ENCODE measurements at regions not wholly inside any gene's neighbourhood (a gene's known extent, or its start where the extent isn't known, plus 50 kb on each side); places are given as distances from the start of the nearest gene placed in this dataset.
"Not testable (repeated sequence)": the region's sequence is repeated elsewhere in the genome, so short reads cannot be mapped to it uniquely, and the experiment has no call there.

DNA sequence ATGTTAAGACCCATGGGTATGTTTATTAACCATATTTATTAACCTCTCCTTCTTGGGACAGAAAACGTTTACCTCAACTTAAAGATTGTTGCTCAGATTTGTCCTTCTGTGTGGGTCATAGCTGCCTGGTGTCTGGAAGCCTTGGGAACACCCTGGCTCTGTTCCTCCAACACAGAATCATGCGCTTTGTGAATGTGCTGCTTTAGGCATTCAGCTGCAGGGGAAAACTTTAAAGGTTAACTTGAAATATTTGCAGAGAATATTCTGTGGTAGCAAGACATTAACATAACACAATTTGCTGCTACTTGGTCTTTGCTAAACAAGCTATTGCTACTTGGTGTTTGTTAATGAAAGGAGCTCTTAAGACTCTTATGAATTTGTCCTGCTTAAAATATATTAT lies 50.5 kb upstream of the THOC3 start:
- H3K4me3 ChIP-seq; ATAC-seq; H3K4me1 ChIP-seq; H3K27me3 ChIP-seq (ENCODE audit: insufficient read depth in 3 of 3, low read length in 2 of 3); H3K27ac ChIP-seq; H3K36me3 ChIP-seq (ENCODE audit: insufficient read depth in 1 of 2, low read depth in 1 of 2); DNase-seq; intact Hi-C loops (cut with DNase I); H3K9me3 ChIP-seq: not testable (repeated sequence)
- no CpG with 5 or more reads among the region's 2 CpGs for WGBS, 3 donors

DNA sequence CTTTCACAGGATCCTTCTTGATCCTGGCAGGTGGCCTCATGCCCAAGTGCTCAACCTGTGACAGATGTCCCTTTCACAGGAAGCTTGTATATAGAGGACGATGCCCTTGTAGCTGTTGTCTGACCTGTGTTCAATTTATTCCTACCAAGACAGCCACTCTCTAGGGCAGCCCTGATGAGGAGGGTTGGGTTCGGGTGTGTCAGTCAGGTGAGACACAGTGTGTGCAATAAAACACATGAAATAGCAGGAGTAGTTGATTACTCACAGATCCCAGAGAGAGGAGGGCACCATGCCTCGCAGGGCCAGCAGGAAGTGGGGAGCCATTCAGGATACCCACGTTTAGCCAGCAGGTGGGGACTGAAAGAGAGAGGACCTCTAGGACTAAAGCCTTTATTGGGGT lies 52.7 kb upstream of the THOC3 start:
- DNase-seq; intact Hi-C loops (cut with DNase I); ATAC-seq; H3K36me3 ChIP-seq (ENCODE audit: insufficient read depth in 1 of 2, low read depth in 1 of 2); H3K4me3 ChIP-seq; H3K27me3 ChIP-seq (ENCODE audit: insufficient read depth in 3 of 3, low read length in 2 of 3); H3K27ac ChIP-seq; H3K9me3 ChIP-seq; H3K4me1 ChIP-seq: not testable (repeated sequence)
- 81 to 94% (median 83%) methylated on average over 1 of the region's 4 CpGs for WGBS, 3 donors

DNA sequence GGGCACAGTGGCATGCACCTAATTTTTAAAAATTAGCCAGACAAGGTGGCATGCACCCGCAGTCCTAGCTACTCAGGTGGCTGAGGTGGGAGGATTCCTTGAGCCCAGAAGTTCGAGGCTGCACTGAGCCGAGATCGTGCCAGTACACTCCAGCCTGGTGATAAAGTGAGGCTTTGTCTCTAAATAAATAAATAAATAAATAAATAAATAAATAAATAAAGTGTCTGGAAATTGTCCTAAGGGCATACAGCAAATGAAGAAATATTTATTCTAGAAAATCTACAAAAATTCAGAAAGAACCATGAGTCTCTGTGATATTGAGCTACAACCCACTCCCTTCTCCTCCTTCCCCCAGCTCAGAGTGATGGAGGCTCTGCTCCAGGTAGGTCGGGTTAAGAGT lies 55.4 kb upstream of the THOC3 start:
- H3K36me3 ChIP-seq (ENCODE audit: insufficient read depth in 1 of 2, low read depth in 1 of 2); H3K4me1 ChIP-seq; intact Hi-C loops (cut with DNase I); H3K9me3 ChIP-seq; H3K27me3 ChIP-seq (ENCODE audit: insufficient read depth in 3 of 3, low read length in 2 of 3); H3K4me3 ChIP-seq; H3K27ac ChIP-seq; ATAC-seq; DNase-seq: not testable (repeated sequence)
- WGBS, 3 donors, result 84 to 86% (median 85%) methylated on average over 3 to 4 of the region's 5 CpGs

DNA sequence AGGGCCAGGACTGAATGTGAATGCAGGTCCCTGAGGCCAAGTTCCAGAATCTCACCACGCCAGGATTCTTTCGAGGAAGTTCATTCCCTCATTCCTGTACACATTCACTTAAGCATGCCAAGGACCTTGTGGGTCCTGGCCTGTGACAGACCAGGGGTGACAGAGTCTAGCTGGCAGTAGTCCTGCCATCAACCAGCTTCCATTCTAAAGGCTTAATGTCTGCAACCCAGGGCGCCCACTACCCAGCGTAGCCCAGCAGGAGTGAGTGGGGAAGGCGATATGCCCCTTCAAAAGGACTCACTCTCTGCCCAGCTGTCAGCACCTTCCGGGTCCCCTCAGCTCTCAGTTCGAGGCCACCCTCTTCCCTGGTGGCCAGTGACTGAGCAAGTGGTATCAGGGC lies 61.3 kb upstream of the THOC3 start:
- H3K4me3 ChIP-seq; H3K4me1 ChIP-seq; intact Hi-C loops (cut with DNase I); DNase-seq; H3K9me3 ChIP-seq; H3K27me3 ChIP-seq (ENCODE audit: insufficient read depth in 3 of 3, low read length in 2 of 3); H3K36me3 ChIP-seq (ENCODE audit: insufficient read depth in 1 of 2, low read depth in 1 of 2); H3K27ac ChIP-seq; ATAC-seq: not testable (repeated sequence)
- WGBS, 3 donors, result 85 to 92% (median 88%) methylated on average over 4 of the region's 7 CpGs

DNA sequence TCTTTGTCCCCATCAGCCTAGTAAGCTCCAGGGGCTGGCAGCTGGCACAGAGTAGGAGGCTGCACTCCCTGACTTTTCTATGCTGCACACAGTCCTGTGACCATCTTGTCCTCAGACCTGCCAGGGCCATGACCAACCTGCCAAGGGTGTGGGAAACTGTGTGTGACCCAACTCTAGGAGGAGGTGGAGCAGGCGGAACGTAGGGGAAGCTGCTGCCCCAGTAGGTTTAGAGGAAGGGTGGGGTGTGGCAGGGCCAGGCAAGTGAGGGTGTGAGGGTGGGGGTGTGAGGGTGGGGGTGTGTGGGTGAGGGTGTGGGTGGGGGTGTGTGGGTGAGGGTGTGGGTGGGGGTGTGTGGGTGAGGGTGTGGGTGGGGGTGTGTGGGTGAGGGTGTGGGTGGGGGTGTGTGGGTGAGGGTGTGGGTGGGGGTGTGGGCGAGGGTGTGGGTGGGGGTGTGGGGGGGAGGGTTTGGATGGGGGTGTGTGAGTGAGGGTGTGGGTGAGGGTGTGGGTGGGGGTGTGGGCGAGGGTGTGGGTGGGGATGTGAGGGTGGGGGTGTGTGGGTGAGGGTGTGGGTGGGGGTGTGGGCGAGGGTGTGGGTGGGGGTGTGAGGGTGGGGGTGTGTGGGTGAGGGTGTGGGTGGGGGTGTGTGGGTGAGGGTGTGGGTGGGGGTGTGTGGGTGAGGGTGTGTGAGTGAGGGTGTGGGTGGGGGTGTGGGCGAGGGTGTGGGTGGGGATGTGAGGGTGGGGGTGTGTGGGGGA lies 62.4 kb upstream of the THOC3 start:
- H3K4me1 ChIP-seq; H3K36me3 ChIP-seq (ENCODE audit: insufficient read depth in 1 of 2, low read depth in 1 of 2); DNase-seq; ATAC-seq; H3K4me3 ChIP-seq; H3K9me3 ChIP-seq; H3K27ac ChIP-seq; intact Hi-C loops (cut with DNase I); H3K27me3 ChIP-seq (ENCODE audit: insufficient read depth in 3 of 3, low read length in 2 of 3): not testable (repeated sequence)
- whole genome bisulfite sequencing, 3 donors, result 84% methylated on average over 3 of the region's 6 CpGs; no CpG with 5 or more reads in 2 of the 3 donors

DNA sequence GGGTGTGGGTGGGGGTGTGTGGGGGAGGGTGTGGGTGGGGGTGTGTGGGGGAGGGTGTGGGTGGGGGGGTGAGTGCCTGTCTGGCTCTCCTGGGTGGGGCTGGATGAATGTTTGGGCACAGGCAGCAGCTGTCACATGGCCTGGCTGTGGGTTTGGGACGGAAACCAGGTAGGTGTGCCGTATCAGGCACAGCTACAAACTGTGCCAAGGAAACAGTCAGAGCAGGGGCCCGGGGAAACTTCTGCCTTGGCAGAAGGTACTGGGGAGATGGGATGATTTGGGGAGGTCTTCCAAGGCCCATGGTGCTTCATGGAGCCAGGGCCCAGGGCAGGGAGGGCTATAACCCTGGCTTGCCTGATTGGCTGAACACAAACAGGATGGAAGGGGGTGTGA lies 63.0 kb upstream of the THOC3 start:
- H3K4me1 ChIP-seq; H3K27ac ChIP-seq; DNase-seq; H3K27me3 ChIP-seq (ENCODE audit: insufficient read depth in 3 of 3, low read length in 2 of 3); ATAC-seq; H3K36me3 ChIP-seq (ENCODE audit: insufficient read depth in 1 of 2, low read depth in 1 of 2); H3K9me3 ChIP-seq; H3K4me3 ChIP-seq; intact Hi-C loops (cut with DNase I): not testable (repeated sequence)
- no CpG with 5 or more reads among the region's 3 CpGs for WGBS, 3 donors

DNA sequence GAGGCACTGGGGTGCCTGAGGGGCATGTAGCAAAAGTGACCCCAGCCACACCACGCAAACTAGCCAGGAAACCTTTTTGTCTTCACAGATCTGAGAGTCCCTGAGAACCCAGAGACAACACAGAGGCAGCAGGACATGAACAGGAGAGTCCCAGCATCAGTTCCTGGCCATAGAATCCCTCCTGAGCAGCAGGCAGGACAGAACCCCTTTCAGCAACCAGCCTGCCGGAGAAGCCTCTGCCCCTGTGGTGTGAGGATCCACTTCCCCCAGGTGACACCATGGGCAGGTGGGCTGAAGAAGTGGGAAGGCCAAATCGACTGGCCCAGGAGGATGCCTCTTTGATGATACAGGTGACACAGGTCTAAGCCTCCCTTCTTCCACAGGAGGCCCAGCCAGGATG lies 65.1 kb upstream of the THOC3 start:
- WGBS, 3 donors, result 51 to 69% (median 62%) methylated on average over 2 of the region's 3 CpGs
- H3K4me3 ChIP-seq; H3K4me1 ChIP-seq; DNase-seq; H3K9me3 ChIP-seq; H3K27ac ChIP-seq; ATAC-seq; H3K36me3 ChIP-seq (ENCODE audit: insufficient read depth in 1 of 2, low read depth in 1 of 2); H3K27me3 ChIP-seq (ENCODE audit: insufficient read depth in 3 of 3, low read length in 2 of 3); intact Hi-C loops (cut with DNase I): not testable (repeated sequence)

DNA sequence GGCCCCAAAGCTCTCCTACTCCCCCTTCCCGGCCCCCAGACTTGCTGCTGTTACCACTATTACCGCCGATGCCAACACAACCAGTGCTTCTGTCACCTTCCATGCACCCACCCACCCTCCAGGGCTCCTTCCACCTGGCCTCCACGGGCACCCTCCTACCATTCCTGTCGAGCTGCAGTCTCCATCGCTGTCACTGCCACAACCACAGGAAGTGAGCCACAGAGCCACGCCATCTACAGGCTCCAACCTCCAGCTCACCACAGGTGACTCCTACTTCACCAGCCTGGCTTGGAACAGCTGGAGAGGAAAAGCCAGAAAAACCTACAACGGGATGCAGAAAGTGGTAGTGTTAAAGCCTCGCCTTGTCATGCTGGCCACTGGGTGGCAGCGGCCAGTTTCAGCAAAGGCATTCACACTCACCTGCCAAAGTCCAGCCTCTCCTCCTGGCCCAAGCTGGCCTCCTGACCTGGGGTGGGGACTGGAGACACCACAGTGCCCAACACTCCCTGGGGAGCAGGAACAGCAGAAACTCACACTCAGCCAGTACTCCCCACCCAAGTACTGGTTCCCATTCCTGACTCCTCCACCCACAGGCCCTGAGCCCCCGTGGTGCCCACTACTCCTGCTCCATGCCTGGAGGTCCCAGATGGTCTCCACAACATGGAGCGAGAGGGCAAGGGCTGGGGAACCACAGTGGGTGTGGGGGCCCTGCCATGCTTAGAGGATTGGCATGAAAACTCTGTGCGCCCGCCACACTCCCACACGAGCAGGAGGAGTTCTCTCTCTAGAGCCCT lies 66.5 kb upstream of the THOC3 start:
- H3K4me1 ChIP-seq; H3K27me3 ChIP-seq (ENCODE audit: insufficient read depth in 3 of 3, low read length in 2 of 3); H3K27ac ChIP-seq; H3K4me3 ChIP-seq; H3K36me3 ChIP-seq (ENCODE audit: insufficient read depth in 1 of 2, low read depth in 1 of 2); intact Hi-C loops (cut with DNase I); DNase-seq; H3K9me3 ChIP-seq: not testable (repeated sequence)
- ATAC-seq, result peak in 1 of 4 donors; percentile 38
- WGBS, 3 donors, result 90 to 95% (median 92%) methylated on average over 5 to 9 of the region's 15 CpGs

DNA sequence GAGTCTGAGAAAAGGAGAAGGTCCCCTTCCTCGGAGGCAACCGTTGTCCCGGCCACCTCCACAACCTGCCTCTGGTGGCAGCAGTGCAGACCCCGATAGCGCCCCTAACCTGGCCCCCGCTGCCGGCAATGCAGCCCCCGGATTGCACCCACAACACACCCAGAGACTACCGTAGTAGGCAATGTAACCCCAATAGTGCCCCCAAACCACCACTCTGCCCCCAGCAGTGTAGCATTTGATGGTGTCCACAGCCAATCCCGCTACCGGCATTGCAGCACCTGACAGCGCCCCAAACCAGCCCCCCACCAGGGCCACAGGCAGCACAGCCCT lies 67.1 kb upstream of the THOC3 start:
- 92 to 95% (median 95%) methylated on average over 9 to 12 of the region's 12 CpGs for WGBS, 3 donors
- H3K4me1 ChIP-seq; H3K36me3 ChIP-seq (ENCODE audit: insufficient read depth in 1 of 2, low read depth in 1 of 2); ATAC-seq; H3K9me3 ChIP-seq; H3K4me3 ChIP-seq; H3K27ac ChIP-seq; H3K27me3 ChIP-seq (ENCODE audit: insufficient read depth in 3 of 3, low read length in 2 of 3); intact Hi-C loops (cut with DNase I); DNase-seq: not testable (repeated sequence)

DNA sequence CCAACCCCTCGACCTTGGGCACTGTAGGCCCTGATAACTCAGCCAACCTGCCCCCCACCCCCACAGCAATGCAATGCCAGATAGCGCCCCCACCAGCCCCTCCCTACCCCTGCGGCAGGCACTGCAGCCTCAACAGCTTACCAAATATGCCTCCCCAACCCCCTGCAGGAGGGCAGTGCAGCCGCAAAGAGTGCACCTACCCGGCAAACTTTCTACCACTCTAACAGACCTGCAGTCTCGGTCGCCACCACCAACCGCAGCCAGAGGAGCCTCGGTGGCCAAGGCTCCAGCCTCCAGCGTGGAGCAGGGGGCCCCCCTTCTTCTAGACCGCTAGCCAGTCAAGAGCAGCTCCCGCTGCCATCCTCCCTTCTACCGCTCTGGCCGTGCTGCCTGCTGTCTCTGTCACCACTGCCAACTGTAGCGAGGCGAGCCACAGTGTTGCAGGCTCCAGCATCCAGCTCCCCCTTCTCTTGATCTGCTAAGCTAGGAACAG lies 67.7 kb upstream of the THOC3 start:
- H3K9me3 ChIP-seq; DNase-seq; intact Hi-C loops (cut with DNase I); H3K4me1 ChIP-seq; H3K4me3 ChIP-seq; H3K27ac ChIP-seq; H3K36me3 ChIP-seq (ENCODE audit: insufficient read depth in 1 of 2, low read depth in 1 of 2); H3K27me3 ChIP-seq (ENCODE audit: insufficient read depth in 3 of 3, low read length in 2 of 3); ATAC-seq: not testable (repeated sequence)
- WGBS, 3 donors, result 86 to 90% (median 87%) methylated on average over 14 to 16 of the region's 16 CpGs

DNA sequence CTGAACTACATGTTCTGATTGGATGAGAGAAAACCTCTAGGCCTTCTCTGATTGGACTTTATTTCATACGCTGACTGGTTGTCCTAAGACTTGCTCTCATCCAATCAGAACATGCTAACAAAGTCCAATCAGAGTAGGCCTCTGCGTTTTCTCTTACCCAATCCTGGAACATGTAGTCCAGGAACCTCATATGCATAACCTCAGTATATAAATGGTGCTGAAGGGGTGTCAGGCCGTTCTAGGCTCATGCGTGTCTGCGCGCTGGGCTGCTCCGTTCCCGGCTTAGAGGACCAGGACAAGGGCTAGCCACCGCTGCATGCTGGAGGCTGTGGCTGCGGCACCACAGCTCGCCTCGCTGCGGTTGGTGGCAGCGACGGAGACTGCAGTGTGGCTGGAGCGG lies 68.3 kb upstream of the THOC3 start:
- WGBS, 3 donors, result 72 to 86% (median 75%) methylated on average over 7 to 11 of the region's 16 CpGs
- H3K4me3 ChIP-seq; H3K9me3 ChIP-seq; H3K4me1 ChIP-seq; H3K27me3 ChIP-seq (ENCODE audit: insufficient read depth in 3 of 3, low read length in 2 of 3); ATAC-seq; H3K27ac ChIP-seq; H3K36me3 ChIP-seq (ENCODE audit: insufficient read depth in 1 of 2, low read depth in 1 of 2); DNase-seq; intact Hi-C loops (cut with DNase I): not testable (repeated sequence)
